Activated CD8-positive, alpha-beta T cell treated with anti-CD3 and anti-CD28 coated beads for 36 hours (primary cell): ENCODE measurements at regions not wholly inside any gene's neighbourhood (a gene's known extent, or its start where the extent isn't known, plus 50 kb on each side); places are given as distances from the start of the nearest gene placed in this dataset.

ENCODE experiments used
- ATAC-seq: fragments of 200-7000 bp; cut with Tn5 transposase; one replicate; pipeline ENCODE4 v1.10.0; 2021; ENCODE audit warnings: mild to moderate bottlenecking, moderate library complexity
- CTCF ChIA-PET: fragments of 350-600 bp; sonication (Branson Sonifier 250); formaldehyde crosslinking; loops from one replicate; lab custom pipeline; 2021; ENCODE audit warnings: antibody characterized with exemption; lab: Charles Lee
- POLR2A ChIA-PET: fragments of 350-600 bp; sonication (Branson Sonifier 250); formaldehyde crosslinking; loops from one replicate; lab custom pipeline; 2021; ENCODE audit warnings: antibody characterized with exemption; lab: Charles Lee
- DNase-seq: peaks from one replicate; pipeline ENCODE4 v3.0.0-alpha.2; 2020
- H3K27ac Mint-ChIP-seq: one replicate; pipeline ENCODE4 v1.8.0; 2021; ENCODE audit warnings: mild to moderate bottlenecking, mixed read lengths
- H3K27me3 Mint-ChIP-seq: one replicate; pipeline ENCODE4 v1.8.0; 2021; ENCODE audit warnings: mixed read lengths
- H3K36me3 Mint-ChIP-seq: one replicate; pipeline ENCODE4 v1.8.0; 2021; ENCODE audit warnings: low read depth, mixed read lengths
- H3K4me1 Mint-ChIP-seq: one replicate; pipeline ENCODE4 v1.8.0; 2021; ENCODE audit warnings: low read depth, mixed read lengths
- H3K4me3 Mint-ChIP-seq: one replicate; pipeline ENCODE4 v1.8.0; 2021; ENCODE audit warnings: mild to moderate bottlenecking, moderate library complexity, mixed read lengths
- H3K9me3 Mint-ChIP-seq: one replicate; pipeline ENCODE4 v1.8.0; 2021; ENCODE audit warnings: mixed read lengths
- CTCF ChIP-seq: fragments of 200-600 bp; IDR thresholded peaks from one replicate; pipeline ENCODE4 v1.8.0; 2022; ENCODE audit warnings: antibody characterized with exemption, mild to moderate bottlenecking
- intact Hi-C: fragments of 100-400 bp; cut with micrococcal nuclease; formaldehyde crosslinking; loops from one replicate; pipeline ENCODE4 v1.10.0; 2022

- Mint-ChIP-seq H3K4me3 (no peak overlapping the region), H3K36me3 (no peaks in the 10 kb centered on the region), H3K27ac (no peak overlapping the region), H3K4me1 (no peaks in the 10 kb centered on the region), H3K27me3 (no peaks in the 10 kb centered on the region), H3K9me3 (peaks cover 3% of the 10 kb centered on the region)
- ATAC-seq (no peak), DNase-seq (no peak)
- intact Hi-C loops = no loop called here
- CTCF ChIA-PET = interaction anchor here (1.1 kb wide), 1 partner anchor 18 kb away, joined by 3 read pairs; no protein-coding TSS in a partner anchor
- POLR2A ChIA-PET = no interaction called here
- TF ChIP-seq CTCF = no peak
Observed at GRCh38 chr1:60271041-60271440, 197.5 kb upstream of the C1orf87 start.

GRCh38 chr1:60268451-60268850 lies 194.9 kb upstream of the C1orf87 start:
- peaks cover 3% of the 10 kb centered on the region for H3K9me3 Mint-ChIP-seq
- ChIA-PET POLR2A (no interaction called here), CTCF (no interaction called here)
- no peak overlapping the region for H3K27ac Mint-ChIP-seq
- DNase-seq (no peak), ATAC-seq (no peak)
- no peak for TF ChIP-seq CTCF
- H3K36me3 Mint-ChIP-seq = no peaks in the 10 kb centered on the region
- no peaks in the 10 kb centered on the region for H3K27me3 Mint-ChIP-seq
- intact Hi-C loops = no loop called here
- H3K4me1 Mint-ChIP-seq = no peaks in the 10 kb centered on the region
- no peak overlapping the region for H3K4me3 Mint-ChIP-seq

DNA sequence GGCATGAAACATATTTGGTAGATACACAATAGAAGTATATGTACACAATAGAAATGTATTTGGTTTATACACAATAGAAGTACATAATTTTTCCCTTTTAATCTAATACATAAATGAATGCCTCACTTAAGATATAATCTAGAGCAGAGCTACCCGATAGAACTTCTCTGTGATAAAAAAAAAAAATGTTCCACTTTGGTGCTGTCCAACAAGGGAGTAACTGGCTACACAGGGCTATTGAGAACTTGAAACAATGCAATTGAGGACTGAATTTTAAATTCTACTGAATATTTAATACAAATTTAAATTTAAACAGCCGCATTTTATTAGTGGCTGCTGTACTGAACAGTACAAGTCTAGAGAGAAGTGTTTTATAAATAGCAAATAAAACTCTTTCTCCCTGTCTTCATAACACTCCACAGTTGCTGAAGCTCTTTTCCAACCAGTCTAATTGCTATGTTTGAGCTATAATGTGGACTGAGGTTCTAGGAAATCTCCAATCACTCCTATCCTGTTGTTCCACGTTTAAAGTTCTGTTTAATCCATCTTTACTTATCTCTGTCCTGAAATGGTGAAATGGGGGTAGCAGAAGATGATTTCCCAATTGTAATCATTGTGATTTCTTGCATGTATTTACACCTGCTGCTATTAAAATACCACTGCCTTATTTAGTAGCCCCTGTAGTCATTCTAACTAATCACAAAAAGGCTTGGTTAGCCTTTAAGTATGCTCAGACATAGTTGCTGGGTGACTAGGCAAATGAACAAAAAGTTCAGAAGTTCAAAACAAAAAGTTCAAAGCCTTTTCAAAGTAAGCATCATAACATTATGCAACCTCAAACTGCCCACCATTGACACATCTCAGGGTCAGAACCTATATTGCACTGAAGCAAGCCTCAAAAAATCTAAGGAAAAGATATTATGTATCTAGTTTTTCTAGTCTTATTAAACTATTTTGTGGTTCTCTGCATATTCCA lies 192.3 kb upstream of the C1orf87 start:
- POLR2A ChIA-PET = no interaction called here

DNA sequence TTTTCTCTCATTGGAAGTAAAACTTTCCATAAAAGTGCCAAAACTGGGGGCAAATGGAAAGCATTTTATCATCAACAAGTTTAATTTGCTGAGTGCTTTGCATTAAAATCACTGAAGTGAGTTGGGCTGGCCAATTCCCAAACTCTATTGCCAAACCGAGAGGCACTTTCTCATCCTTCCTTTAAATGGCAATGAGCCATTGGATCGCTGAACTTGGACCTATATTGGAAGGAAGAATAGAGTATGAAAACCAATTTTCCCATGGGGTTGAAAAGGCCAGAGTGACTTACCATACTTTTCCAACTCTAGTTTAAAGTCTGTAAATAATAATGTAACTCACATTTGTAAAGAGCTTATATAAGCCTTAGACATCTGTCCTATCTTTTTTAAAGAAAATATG lies 189.1 kb upstream of the C1orf87 start:
- no peaks in the 10 kb centered on the region for H3K9me3 Mint-ChIP-seq
- POLR2A ChIA-PET = no interaction called here
- CTCF ChIA-PET = no interaction called here
- ATAC-seq (no peak), DNase-seq (no peak)
- H3K4me3 Mint-ChIP-seq = no peak overlapping the region
- no peak for TF ChIP-seq CTCF
- H3K27ac Mint-ChIP-seq = no peak overlapping the region
- H3K27me3 Mint-ChIP-seq = no peaks in the 10 kb centered on the region
- intact Hi-C loops = no loop called here
- no peaks in the 10 kb centered on the region for H3K4me1 Mint-ChIP-seq
- no peaks in the 10 kb centered on the region for H3K36me3 Mint-ChIP-seq

More for the DNA sequence above, 192.3 kb upstream of the C1orf87 start:
- Mint-ChIP-seq H3K36me3 (no peaks in the 10 kb centered on the region), H3K27me3 (no peaks in the 10 kb centered on the region), H3K27ac (no peak overlapping the region), H3K9me3 (peaks cover 3% of the 10 kb centered on the region), H3K4me3 (no peak overlapping the region), H3K4me1 (no peaks in the 10 kb centered on the region)
- DNase-seq (no peak), ATAC-seq (no peak)
- intact Hi-C loops = no loop called here
- no peak for TF ChIP-seq CTCF
- CTCF ChIA-PET = no interaction called here

DNA sequence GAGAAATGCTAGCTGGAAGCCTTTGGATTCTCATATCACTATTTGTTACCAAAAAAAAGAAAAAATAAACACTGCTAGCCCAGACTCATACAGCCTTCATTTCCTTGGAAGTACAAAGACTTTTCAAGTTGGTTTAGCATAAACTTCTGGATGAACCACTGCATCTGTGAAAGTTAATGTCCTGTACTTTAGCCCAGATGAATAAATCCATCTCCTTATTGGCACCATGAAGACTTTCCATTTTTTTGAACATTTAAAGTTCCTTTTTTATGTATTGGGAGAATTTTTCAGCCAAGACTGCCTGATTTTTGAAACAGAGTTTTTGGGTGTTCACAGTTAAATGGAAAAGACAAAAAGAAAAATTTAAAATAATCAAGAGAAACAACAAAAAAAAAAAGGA lies 184.0 kb upstream of the C1orf87 start:
- intact Hi-C loops = no loop called here
- no peaks in the 10 kb centered on the region for H3K9me3 Mint-ChIP-seq
- CTCF ChIA-PET = no interaction called here
- no peak overlapping the region for H3K27ac Mint-ChIP-seq
- no peaks in the 10 kb centered on the region for H3K36me3 Mint-ChIP-seq
- POLR2A ChIA-PET = no interaction called here
- TF ChIP-seq CTCF = no peak
- no peaks in the 10 kb centered on the region for H3K27me3 Mint-ChIP-seq
- ATAC-seq (no peak), DNase-seq (no peak)
- H3K4me1 Mint-ChIP-seq = no peaks in the 10 kb centered on the region
- no peak overlapping the region for H3K4me3 Mint-ChIP-seq
